GM12878 (cell line): ENCODE measurements at regions not wholly inside any gene's neighbourhood (a gene's known extent, or its start where the extent isn't known, plus 50 kb on each side); places are given as distances from the start of the nearest gene placed in this dataset.

Experiments used
- CBX3 ChIP-seq: fragments of 200-600 bp; sonication (generic); IDR thresholded peaks from 2 replicates; pipeline ENCODE4 v1.6.1; 2016; ENCODE audit warnings: low read depth, borderline replicate concordance
- CUX1 ChIP-seq: IDR thresholded peaks from 2 replicates; pipeline ENCODE4 v1.6.1; 2012; ENCODE audit warnings: improper control_type of control experiment, low read depth, low read length; ENCODE audit not compliant: insufficient replicate concordance
- ESRRA ChIP-seq: IDR thresholded peaks from 2 replicates; pipeline ENCODE4 v1.6.1; 2012; ENCODE audit warnings: mild to moderate bottlenecking, low read length, improper control_type of control experiment
- MTA3 ChIP-seq: IDR thresholded peaks from 2 replicates; pipeline ENCODE4 v1.6.1; 2012; ENCODE audit warnings: low read length, inconsistent platforms, borderline replicate concordance
- RCOR1 ChIP-seq: conservative IDR thresholded peaks from 2 replicates; pipeline ENCODE4 v1.6.1; 2012; ENCODE audit warnings: low read depth, low read length, improper control_type of control experiment

GRCh38 chr22:34943830-34944229, 122.1 kb upstream of the ISX start:
- TF ChIP-seq ESRRA (no peak), RCOR1 (no peak), CUX1 (no peak), MTA3 (no peak), CBX3 (no peak)
